Type B pancreatic cell (in vitro differentiated cells): ENCODE measurements at regions not wholly inside any gene's neighbourhood (a gene's known extent, or its start where the extent isn't known, plus 50 kb on each side); places are given as distances from the start of the nearest gene placed in this dataset.

Experiments
- DNase-seq: peaks from one replicate; pipeline ENCODE4 v3.0.0; 2021; ENCODE audit warnings: mixed read lengths; ENCODE audit not compliant: unreplicated experiment; ENCODE audit errors: extremely low spot score
- H3K27ac Mint-ChIP-seq: 2 replicates; pipeline ENCODE4 v1.8.0; 2021; ENCODE audit warnings: mild to moderate bottlenecking, mixed read lengths
- H3K27me3 Mint-ChIP-seq: 2 replicates; pipeline ENCODE4 v1.8.0; 2021; ENCODE audit warnings: mixed read lengths
- H3K36me3 Mint-ChIP-seq: 2 replicates; pipeline ENCODE4 v1.8.0; 2021; ENCODE audit warnings: mixed read lengths
- H3K4me1 Mint-ChIP-seq: one replicate; pipeline ENCODE4 v1.8.0; 2021; ENCODE audit warnings: mixed read lengths; ENCODE audit not compliant: unreplicated experiment
- H3K4me3 Mint-ChIP-seq: 2 replicates; pipeline ENCODE4 v1.8.0; 2021; ENCODE audit warnings: mild to moderate bottlenecking, mixed read lengths
- H3K9me3 Mint-ChIP-seq: 2 replicates; pipeline ENCODE4 v1.8.0; 2021; ENCODE audit warnings: mixed read lengths
- CTCF ChIP-seq: fragments of 200-600 bp; sonication (generic); conservative IDR thresholded peaks from 2 replicates; pipeline ENCODE4 v1.5.0; 2021; ENCODE audit warnings: antibody characterized with exemption, mild to moderate bottlenecking

- Mint-ChIP-seq H3K4me3 (no peak overlapping the region), H3K27ac (no peak overlapping the region), H3K4me1 (peaks cover 12% of the 10 kb centered on the region), H3K9me3 (no peaks in the 10 kb centered on the region), H3K36me3 (no peaks in the 10 kb centered on the region), H3K27me3 (no peaks in the 10 kb centered on the region)
- TF ChIP-seq CTCF, result no peak
- no peak for DNase-seq
Measured at GRCh38 chr13:39961036-39961435, 305.6 kb downstream of the COG6 start.

GRCh38 chr13:39963612-39964011 is 308.1 kb downstream of the COG6 start:
- DNase-seq, result no peak
- H3K4me1 Mint-ChIP-seq, result peaks cover 5% of the 10 kb centered on the region
- no peaks in the 10 kb centered on the region for H3K9me3 Mint-ChIP-seq
- H3K27me3 Mint-ChIP-seq, result no peaks in the 10 kb centered on the region
- no peak overlapping the region for H3K4me3 Mint-ChIP-seq
- no peaks in the 10 kb centered on the region for H3K36me3 Mint-ChIP-seq
- no peak for TF ChIP-seq CTCF
- H3K27ac Mint-ChIP-seq, result no peak overlapping the region

GRCh38 chr13:39965309-39965708 is 309.8 kb downstream of the COG6 start:
- no peak for TF ChIP-seq CTCF
- no peaks in the 10 kb centered on the region for H3K9me3 Mint-ChIP-seq
- H3K36me3 Mint-ChIP-seq, result no peaks in the 10 kb centered on the region
- no peak for DNase-seq
- no peak overlapping the region for H3K4me3 Mint-ChIP-seq
- H3K4me1 Mint-ChIP-seq, result no peaks in the 10 kb centered on the region
- no peak overlapping the region for H3K27ac Mint-ChIP-seq
- H3K27me3 Mint-ChIP-seq, result no peaks in the 10 kb centered on the region

- no peak for TF ChIP-seq CTCF
- no peak overlapping the region for H3K27ac Mint-ChIP-seq
Measured at GRCh38 chr13:39967199-39967959, 311.9 kb downstream of the COG6 start.

GRCh38 chr13:39968646-39969475 is 313.4 kb downstream of the COG6 start:
- no peak for TF ChIP-seq CTCF
- no peaks in the 10 kb centered on the region for H3K36me3 Mint-ChIP-seq
- peaks cover 9% of the 10 kb centered on the region for H3K9me3 Mint-ChIP-seq
- H3K4me1 Mint-ChIP-seq, result no peaks in the 10 kb centered on the region
- no peak overlapping the region for H3K27ac Mint-ChIP-seq
- no peak overlapping the region for H3K4me3 Mint-ChIP-seq
- DNase-seq, result no peak
- H3K27me3 Mint-ChIP-seq, result peaks cover 3% of the 10 kb centered on the region

More at GRCh38 chr13:39967199-39967959, 311.9 kb downstream of the COG6 start:
- peaks cover 9% of the 10 kb centered on the region for H3K9me3 Mint-ChIP-seq
- no peaks in the 10 kb centered on the region for H3K4me1 Mint-ChIP-seq
- no peak overlapping the region for H3K4me3 Mint-ChIP-seq
- H3K27me3 Mint-ChIP-seq, result peaks cover 3% of the 10 kb centered on the region
- DNase-seq, result no peak
- H3K36me3 Mint-ChIP-seq, result no peaks in the 10 kb centered on the region
